ENCODE measurements at regions not wholly inside any gene's neighbourhood (a gene's known extent, or its start where the extent isn't known, plus 50 kb on each side); places are given as distances from the start of the nearest gene placed in this dataset.
"Not testable (repeated sequence)": the region's sequence is repeated elsewhere in the genome, so short reads cannot be mapped to it uniquely, and the experiment has no call there.

GRCh38 chr14:89547047-89547446 lies 130.0 kb upstream of the FOXN3 start:
- TF ChIP-seq CTCF, POLR2AphosphoS5, EP300 (IDR thresholded peaks at IDR 0.05): not testable (repeated sequence)

Measured in esophagus muscularis mucosa (tissue), 4 donors.